ENCODE measurements at regions not wholly inside any gene's neighbourhood (a gene's known extent, or its start where the extent isn't known, plus 50 kb on each side); places are given as distances from the start of the nearest gene placed in this dataset.

- in situ Hi-C loops (cut with HindIII; ENCODE audit: low pct_unique_long_range_greater_than_20kb, low sequenced_read_pairs), result no loop called here
- no peak for DNase-seq (ENCODE audit: low read depth)
Measured at GRCh38 chr6:14634072-14634471, 516.5 kb downstream of the CD83 start.

GRCh38 chr6:14635195-14635594 lies 517.6 kb downstream of the CD83 start:
- in situ Hi-C loops (cut with HindIII; ENCODE audit: low pct_unique_long_range_greater_than_20kb, low sequenced_read_pairs), result no loop called here
- DNase-seq (ENCODE audit: low read depth), result no peak

GRCh38 chr6:14635934-14636591 lies 518.5 kb downstream of the CD83 start:
- in situ Hi-C loops (cut with HindIII; ENCODE audit: low pct_unique_long_range_greater_than_20kb, low sequenced_read_pairs), result no loop called here
- DNase-seq (ENCODE audit: low read depth), result no peak

GRCh38 chr6:14638435-14638905 lies 520.9 kb downstream of the CD83 start:
- in situ Hi-C loops (cut with HindIII; ENCODE audit: low pct_unique_long_range_greater_than_20kb, low sequenced_read_pairs), result no loop called here
- no peak for DNase-seq (ENCODE audit: low read depth)

GRCh38 chr6:14638906-14639761 lies 521.6 kb downstream of the CD83 start:
- in situ Hi-C loops (cut with HindIII; ENCODE audit: low pct_unique_long_range_greater_than_20kb, low sequenced_read_pairs), result no loop called here
- DNase-seq (ENCODE audit: low read depth), result no peak

GRCh38 chr6:14639983-14640599 lies 522.5 kb downstream of the CD83 start:
- in situ Hi-C loops (cut with HindIII; ENCODE audit: low pct_unique_long_range_greater_than_20kb, low sequenced_read_pairs), result no loop called here
- DNase-seq (ENCODE audit: low read depth), result no peak

- in situ Hi-C loops (cut with HindIII; ENCODE audit: low pct_unique_long_range_greater_than_20kb, low sequenced_read_pairs), result no loop called here
- no peak for DNase-seq (ENCODE audit: low read depth)
Measured at GRCh38 chr6:14640631-14641030, 523.1 kb downstream of the CD83 start.

GRCh38 chr6:14641423-14642135 lies 524.0 kb downstream of the CD83 start:
- DNase-seq (ENCODE audit: low read depth), result no peak
- in situ Hi-C loops (cut with HindIII; ENCODE audit: low pct_unique_long_range_greater_than_20kb, low sequenced_read_pairs), result no loop called here

- in situ Hi-C loops (cut with HindIII; ENCODE audit: low pct_unique_long_range_greater_than_20kb, low sequenced_read_pairs), result no loop called here
- no peak for DNase-seq (ENCODE audit: low read depth)
Measured at GRCh38 chr6:14642136-14642505, 524.5 kb downstream of the CD83 start.

- in situ Hi-C loops (cut with HindIII; ENCODE audit: low pct_unique_long_range_greater_than_20kb, low sequenced_read_pairs), result no loop called here
- no peak for DNase-seq (ENCODE audit: low read depth)
Measured at GRCh38 chr6:14642842-14643241, 525.3 kb downstream of the CD83 start.

- in situ Hi-C loops (cut with HindIII; ENCODE audit: low pct_unique_long_range_greater_than_20kb, low sequenced_read_pairs), result no loop called here
- DNase-seq (ENCODE audit: low read depth), result peak; percentile 8
Measured at GRCh38 chr6:14644381-14644780, 526.8 kb downstream of the CD83 start.

- in situ Hi-C loops (cut with HindIII; ENCODE audit: low pct_unique_long_range_greater_than_20kb, low sequenced_read_pairs), result no loop called here
- no peak for DNase-seq (ENCODE audit: low read depth)
Measured at GRCh38 chr6:14645221-14645620, 527.6 kb downstream of the CD83 start.

- in situ Hi-C loops (cut with HindIII; ENCODE audit: low pct_unique_long_range_greater_than_20kb, low sequenced_read_pairs), result no loop called here
- no peak for DNase-seq (ENCODE audit: low read depth)
Measured at GRCh38 chr6:14645841-14646240, 528.3 kb downstream of the CD83 start.

- no peak for DNase-seq (ENCODE audit: low read depth)
- in situ Hi-C loops (cut with HindIII; ENCODE audit: low pct_unique_long_range_greater_than_20kb, low sequenced_read_pairs), result no loop called here
Measured at GRCh38 chr6:14646371-14646770, 528.8 kb downstream of the CD83 start.

GRCh38 chr6:14647357-14647756 lies 529.8 kb downstream of the CD83 start:
- in situ Hi-C loops (cut with HindIII; ENCODE audit: low pct_unique_long_range_greater_than_20kb, low sequenced_read_pairs), result no loop called here
- no peak for DNase-seq (ENCODE audit: low read depth)

GRCh38 chr6:14652536-14652935 lies 535.0 kb downstream of the CD83 start:
- DNase-seq (ENCODE audit: low read depth), result no peak
- in situ Hi-C loops (cut with HindIII; ENCODE audit: low pct_unique_long_range_greater_than_20kb, low sequenced_read_pairs), result no loop called here

- DNase-seq (ENCODE audit: low read depth), result no peak
- in situ Hi-C loops (cut with HindIII; ENCODE audit: low pct_unique_long_range_greater_than_20kb, low sequenced_read_pairs), result no loop called here
Measured at GRCh38 chr6:14655201-14656061, 537.9 kb downstream of the CD83 start.

GRCh38 chr6:14656078-14656521 lies 538.5 kb downstream of the CD83 start:
- no peak for DNase-seq (ENCODE audit: low read depth)
- in situ Hi-C loops (cut with HindIII; ENCODE audit: low pct_unique_long_range_greater_than_20kb, low sequenced_read_pairs), result no loop called here

All from Caki2 (cell line).